MCF 10A (cell line): ENCODE measurements at regions not wholly inside any gene's neighbourhood (a gene's known extent, or its start where the extent isn't known, plus 50 kb on each side); places are given as distances from the start of the nearest gene placed in this dataset.

ENCODE experiments used
- BruUV-seq: library from RNA; stranded (reverse); fragments of 400-500 nt; replicated peaks from 2 replicates; lab custom pipeline; 2021; lab: Mats Ljungman, UMichigan
- CTCF ChIA-PET: fragments of 300-600 bp; sonication (Branson Sonifier 250); formaldehyde crosslinking; extraction: SDS; loops from one replicate; lab custom pipeline; 2021; ENCODE audit warnings: antibody characterized with exemption, inconsistent platforms; lab: Yijun Ruan, JAX
- POLR2A ChIA-PET: fragments of 300-600, 350-650 bp; sonication (Branson Sonifier 250); formaldehyde crosslinking; extraction: SDS; loops from one replicate; lab custom pipeline; 2020; ENCODE audit warnings: antibody characterized with exemption, inconsistent platforms; lab: Yijun Ruan, JAX
- DNase-seq: peaks from one replicate; pipeline ENCODE4 v3.0.0-alpha.2; 2018; ENCODE audit not compliant: unreplicated experiment
- H3K27ac Mint-ChIP-seq: one replicate; pipeline ENCODE4 v1.8.0; 2022; ENCODE audit warnings: mild to moderate bottlenecking, low read depth, mixed read lengths; ENCODE audit not compliant: unreplicated experiment
- H3K27me3 Mint-ChIP-seq: one replicate; pipeline ENCODE4 v1.8.0; 2022; ENCODE audit warnings: mixed read lengths; ENCODE audit not compliant: insufficient read depth, unreplicated experiment
- H3K36me3 Mint-ChIP-seq: one replicate; pipeline ENCODE4 v1.8.0; 2022; ENCODE audit warnings: mild to moderate bottlenecking, moderate library complexity, mixed read lengths; ENCODE audit not compliant: insufficient read depth, unreplicated experiment
- H3K4me1 Mint-ChIP-seq: one replicate; pipeline ENCODE4 v1.8.0; 2022; ENCODE audit warnings: mixed read lengths; ENCODE audit not compliant: insufficient read depth, unreplicated experiment
- H3K4me3 Mint-ChIP-seq: one replicate; pipeline ENCODE4 v1.8.0; 2022; ENCODE audit warnings: mild to moderate bottlenecking, moderate library complexity, mixed read lengths; ENCODE audit not compliant: unreplicated experiment
- H3K9me3 Mint-ChIP-seq: one replicate; pipeline ENCODE4 v1.8.0; 2022; ENCODE audit warnings: mixed read lengths; ENCODE audit not compliant: unreplicated experiment
- CTCF ChIP-seq: fragments of 200-600 bp; IDR thresholded peaks from one replicate; pipeline ENCODE4 v1.8.0; 2022; ENCODE audit warnings: antibody characterized with exemption, mild to moderate bottlenecking; ENCODE audit not compliant: unreplicated experiment
- intact Hi-C: fragments of 100-400 bp; cut with micrococcal nuclease; formaldehyde crosslinking; loops from 2 replicates; pipeline ENCODE4 v1.14.1; 2022

DNA sequence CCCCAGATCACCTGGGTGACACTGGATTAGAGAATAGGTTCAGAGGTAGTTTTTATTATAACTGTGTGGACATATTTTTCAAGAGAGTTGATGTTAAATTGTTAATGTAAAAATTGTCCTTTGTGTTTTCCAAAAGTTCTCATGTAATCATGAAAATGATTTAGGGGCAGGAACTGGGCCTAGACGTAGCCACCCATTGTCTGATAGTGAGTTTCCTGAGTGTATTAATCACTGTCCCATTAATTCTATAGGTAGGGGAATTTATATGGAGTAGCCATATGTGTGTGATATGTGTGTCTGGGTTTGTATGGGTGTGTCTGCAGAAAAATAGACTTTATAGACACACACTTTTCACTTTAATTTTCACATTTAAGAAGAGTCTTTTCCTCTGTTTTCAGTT, 144.6 kb upstream of the RAI14 start:
- Mint-ChIP-seq H3K27me3 (no peaks in the 10 kb centered on the region), H3K4me3 (no peak overlapping the region), H3K36me3 (no peaks in the 10 kb centered on the region), H3K27ac (no peak overlapping the region), H3K9me3 (no peaks in the 10 kb centered on the region), H3K4me1 (peaks cover 16% of the 10 kb centered on the region)
- BruUV-seq = no TSS peak
- intact Hi-C loops = no loop called here
- no peak for TF ChIP-seq CTCF
- CTCF ChIA-PET = interaction anchor here (0.8 to 1.9 kb wide), 6 partner anchors 11 to 392 kb away, joined by 3 to 10 read pairs (median 5); no protein-coding TSS in a partner anchor
- POLR2A ChIA-PET = interaction anchor here (1.1 to 1.3 kb wide), 3 partner anchors 13 to 405 kb away, joined by 3 to 4 read pairs (median 3); no protein-coding TSS in a partner anchor
- DNase-seq = no peak

DNA sequence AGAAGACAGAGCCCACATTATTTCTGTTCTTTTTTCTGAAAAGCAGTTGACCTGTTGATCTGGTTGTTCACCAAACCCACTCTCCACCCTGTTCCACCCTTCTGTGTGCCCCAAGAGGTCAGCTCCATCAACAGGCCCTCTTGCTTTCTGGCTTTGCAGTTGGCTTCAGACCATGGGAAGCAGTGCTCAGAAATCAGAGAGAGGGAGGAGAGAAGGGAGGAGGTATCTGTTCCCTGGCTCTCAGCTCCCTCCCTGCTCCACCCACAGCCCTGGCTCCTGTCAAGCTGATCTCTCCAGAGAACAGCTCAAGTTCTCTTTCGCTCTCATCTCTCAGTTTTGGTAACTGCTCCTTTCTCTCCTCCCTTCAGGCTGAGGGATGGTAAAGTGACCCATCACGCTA, 144.2 kb upstream of the RAI14 start:
- H3K27ac Mint-ChIP-seq = no peak overlapping the region

DNA sequence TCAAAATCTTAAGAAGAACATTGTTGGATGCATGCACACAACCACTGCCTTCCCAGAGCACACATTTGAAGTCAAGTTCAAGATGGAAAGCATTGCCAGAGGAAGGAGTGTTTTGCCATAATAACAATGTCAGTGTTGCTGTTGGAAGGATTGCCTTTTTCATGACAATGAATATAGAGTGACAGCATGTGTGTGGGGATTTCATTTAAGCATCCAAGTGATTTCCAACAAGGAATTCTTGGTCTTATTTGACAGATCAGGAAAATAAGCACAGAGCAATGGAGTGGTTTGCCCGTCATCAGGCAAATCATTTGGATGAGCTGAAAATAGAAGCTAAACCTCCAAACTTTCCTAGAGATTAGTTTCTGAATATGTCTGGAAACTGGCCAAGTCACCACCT, 140.0 kb upstream of the RAI14 start:
- intact Hi-C loops = no loop called here
- CTCF ChIA-PET = interaction anchor here (1.1 to 1.5 kb wide), 2 partner anchors 383 to 387 kb away, joined by 3 to 15 read pairs; no protein-coding TSS in a partner anchor

More for the DNA sequence above, 144.2 kb upstream of the RAI14 start:
- no peaks in the 10 kb centered on the region for H3K27me3 Mint-ChIP-seq
- TF ChIP-seq CTCF = no peak
- intact Hi-C loops = no loop called here
- no TSS peak for BruUV-seq
- no peak for DNase-seq
- POLR2A ChIA-PET = interaction anchor here (1.3 kb wide), 1 partner anchor 405 kb away, joined by 3 read pairs; no protein-coding TSS in a partner anchor
- no peaks in the 10 kb centered on the region for H3K36me3 Mint-ChIP-seq
- CTCF ChIA-PET = interaction anchor here (1.2 to 1.9 kb wide), 3 partner anchors 11 to 392 kb away, joined by 3 to 8 read pairs (median 3); no protein-coding TSS in a partner anchor
- no peaks in the 10 kb centered on the region for H3K9me3 Mint-ChIP-seq
- H3K4me3 Mint-ChIP-seq = no peak overlapping the region
- H3K4me1 Mint-ChIP-seq = peaks cover 16% of the 10 kb centered on the region

GRCh38 chr5:34516686-34517085, 139.4 kb upstream of the RAI14 start:
- H3K9me3 Mint-ChIP-seq = no peaks in the 10 kb centered on the region
- H3K36me3 Mint-ChIP-seq = no peaks in the 10 kb centered on the region
- BruUV-seq = no TSS peak
- no peaks in the 10 kb centered on the region for H3K27me3 Mint-ChIP-seq
- intact Hi-C loops = no loop called here
- peaks cover 12% of the 10 kb centered on the region for H3K4me1 Mint-ChIP-seq
- no peak for DNase-seq
- no peak overlapping the region for H3K4me3 Mint-ChIP-seq
- no peak for TF ChIP-seq CTCF
- CTCF ChIA-PET = interaction anchor here (1.1 to 1.5 kb wide), 2 partner anchors 382 to 387 kb away, joined by 3 to 15 read pairs; no protein-coding TSS in a partner anchor
- POLR2A ChIA-PET = no interaction called here
- no peak overlapping the region for H3K27ac Mint-ChIP-seq

More for the DNA sequence above, 140.0 kb upstream of the RAI14 start:
- H3K4me1 Mint-ChIP-seq = peaks cover 12% of the 10 kb centered on the region
- H3K9me3 Mint-ChIP-seq = no peaks in the 10 kb centered on the region
- no peaks in the 10 kb centered on the region for H3K36me3 Mint-ChIP-seq
- POLR2A ChIA-PET = no interaction called here
- H3K27me3 Mint-ChIP-seq = no peaks in the 10 kb centered on the region
- no TSS peak for BruUV-seq
- no peak overlapping the region for H3K4me3 Mint-ChIP-seq
- DNase-seq = no peak
- H3K27ac Mint-ChIP-seq = no peak overlapping the region
- no peak for TF ChIP-seq CTCF
